GM23338 (cell line): ENCODE measurements at regions not wholly inside any gene's neighbourhood (a gene's known extent, or its start where the extent isn't known, plus 50 kb on each side); places are given as distances from the start of the nearest gene placed in this dataset.

Experiments
- ATAC-seq: fragments of 200-7000 bp; cut with Tn5 transposase; 3 replicates; pipeline ENCODE4 v1.9.1; 2020
- DNase-seq: peaks from one replicate; pipeline ENCODE4 v3.0.0-alpha.2; 2015; ENCODE audit warnings: low spot score
- H2AFZ ChIP-seq: fragments of 200-600 bp; sonication (generic); 2 replicates; pipeline ENCODE4 v1.8.0; 2016; ENCODE audit warnings: antibody characterized with exemption, mild to moderate bottlenecking, moderate library complexity
- H3F3A ChIP-seq: fragments of 200-600 bp; sonication (generic); replicated peaks from 2 replicates; pipeline ENCODE4 v1.8.0; 2017; ENCODE audit warnings: antibody characterized with exemption, mixed run types, low read depth
- H3K27ac ChIP-seq: fragments of 200-600 bp; sonication (generic); 2 replicates; pipeline ENCODE4 v1.6.1; 2016; ENCODE audit warnings: low read depth
- H3K27me3 ChIP-seq: fragments of 200-600 bp; sonication (generic); 2 replicates; pipeline ENCODE4 v1.8.0; 2016; ENCODE audit warnings: mild to moderate bottlenecking, mixed run types, moderate library complexity; ENCODE audit not compliant: insufficient read depth
- H3K36me3 ChIP-seq: fragments of 200-600 bp; sonication (generic); 2 replicates; pipeline ENCODE4 v1.8.0; 2016; ENCODE audit warnings: mild to moderate bottlenecking; ENCODE audit not compliant: insufficient read depth
- H3K4me1 ChIP-seq: fragments of 200-600 bp; sonication (generic); 2 replicates; pipeline ENCODE4 v1.8.0; 2016; ENCODE audit warnings: mild to moderate bottlenecking, moderate library complexity; ENCODE audit not compliant: insufficient read depth
- H3K4me2 ChIP-seq: fragments of 200-600 bp; sonication (generic); 2 replicates; pipeline ENCODE4 v1.7.1; 2017; ENCODE audit warnings: mixed run types
- H3K4me3 ChIP-seq: fragments of 200-600 bp; sonication (generic); 2 replicates; pipeline ENCODE4 v1.6.1; 2016; ENCODE audit warnings: mixed run types
- H3K79me2 ChIP-seq: fragments of 200-600 bp; sonication (generic); replicated peaks from 2 replicates; pipeline ENCODE4 v1.8.0; 2017; ENCODE audit warnings: mild to moderate bottlenecking; ENCODE audit not compliant: insufficient read depth
- H3K9me2 ChIP-seq: fragments of 200-600 bp; sonication (generic); 2 replicates; pipeline ENCODE4 v1.8.0; 2017; ENCODE audit not compliant: insufficient read depth
- H4K20me1 ChIP-seq: fragments of 200-600 bp; sonication (generic); replicated peaks from 2 replicates; pipeline ENCODE4 v1.8.0; 2017; ENCODE audit warnings: mild to moderate bottlenecking; ENCODE audit not compliant: insufficient read depth
- H3K27ac Mint-ChIP-seq: 2 replicates; pipeline ENCODE4 v1.8.0; 2020; ENCODE audit warnings: inconsistent platforms, mild to moderate bottlenecking, moderate library complexity, mixed read lengths
- H3K27me3 Mint-ChIP-seq: 3 replicates; pipeline ENCODE4 v1.8.0; 2022; ENCODE audit warnings: low read depth, mild to moderate bottlenecking, moderate library complexity, mixed read lengths, inconsistent platforms; ENCODE audit not compliant: insufficient read depth, poor library complexity
- H3K36me3 Mint-ChIP-seq: 3 replicates; pipeline ENCODE4 v1.8.0; 2021; ENCODE audit warnings: low read depth, mild to moderate bottlenecking, inconsistent platforms, moderate library complexity, mixed read lengths
- H3K4me1 Mint-ChIP-seq: 3 replicates; pipeline ENCODE4 v1.8.0; 2020; ENCODE audit warnings: mild to moderate bottlenecking, inconsistent platforms, mixed read lengths
- H3K4me3 Mint-ChIP-seq: 3 replicates; pipeline ENCODE4 v1.8.0; 2021; ENCODE audit warnings: moderate library complexity, mild to moderate bottlenecking, inconsistent platforms, mixed read lengths
- H3K9me3 Mint-ChIP-seq: 3 replicates; pipeline ENCODE4 v1.8.0; 2020; ENCODE audit warnings: moderate library complexity, mild to moderate bottlenecking, inconsistent platforms, mixed read lengths
- CREB1 ChIP-seq: fragments of 250-450 bp; sonication (Bioruptor Pico); IDR thresholded peaks from 2 replicates; pipeline ENCODE4 v1.5.0; 2020; ENCODE audit warnings: low read depth, mild to moderate bottlenecking, moderate library complexity
- ETS1 ChIP-seq: IDR thresholded peaks from 2 replicates; pipeline ENCODE4 v1.6.1; 2016; ENCODE audit warnings: antibody characterized with exemption
- EZH2 ChIP-seq: fragments of 200-600 bp; sonication (generic); IDR thresholded peaks from one replicate; pipeline ENCODE4 v1.8.0; 2017; ENCODE audit warnings: antibody characterized with exemption, mild to moderate bottlenecking, low read depth; ENCODE audit not compliant: unreplicated experiment
- EZH2phosphoT487 ChIP-seq: fragments of 200-600 bp; sonication (generic); IDR thresholded peaks from one replicate; pipeline ENCODE4 v1.8.1; 2018; ENCODE audit warnings: antibody characterized with exemption; ENCODE audit not compliant: unreplicated experiment
- JUNB ChIP-seq: IDR thresholded peaks from one replicate; pipeline ENCODE4 v1.6.1; 2016; ENCODE audit warnings: antibody characterized with exemption; ENCODE audit not compliant: unreplicated experiment
- NANOG ChIP-seq: IDR thresholded peaks from 2 replicates; pipeline ENCODE4 v1.6.1; 2016; ENCODE audit warnings: antibody characterized with exemption, borderline replicate concordance
- POLR2AphosphoS5 ChIP-seq: IDR thresholded peaks from 2 replicates; pipeline ENCODE4 v1.6.1; 2016; ENCODE audit warnings: antibody characterized with exemption, low read depth
- STAT1 ChIP-seq: IDR thresholded peaks from one replicate; pipeline ENCODE4 v1.6.1; 2016; ENCODE audit warnings: antibody characterized with exemption; ENCODE audit not compliant: unreplicated experiment
- ZNF114 ChIP-seq: fragments of 250-450 bp; sonication (Bioruptor Pico); IDR thresholded peaks from 2 replicates; pipeline ENCODE4 v1.5.0; 2020; ENCODE audit warnings: mild to moderate bottlenecking, moderate library complexity
- ZNF331 ChIP-seq: fragments of 250-450 bp; sonication (Bioruptor Pico); IDR thresholded peaks from 2 replicates; pipeline ENCODE4 v1.5.0; 2020; ENCODE audit warnings: low read depth, mild to moderate bottlenecking, moderate library complexity
- TF ChIP-seq, protein P1 (sequence below): IDR thresholded peaks from one replicate; pipeline ENCODE4 v1.6.1; 2018; ENCODE audit warnings: antibody characterized with exemption; ENCODE audit not compliant: unreplicated experiment
- TF ChIP-seq, protein P2 (sequence below): fragments of 250-450 bp; sonication (Bioruptor Pico); IDR thresholded peaks from 2 replicates; pipeline ENCODE4 v1.5.0; 2020; ENCODE audit warnings: mild to moderate bottlenecking, moderate library complexity
- TF ChIP-seq, protein P3 (sequence below), 2 experiments: fragments of 200-600 bp in 1 of 2; sonication (generic) in 1 of 2; conservative IDR thresholded peaks; 2 replicates each; pipeline versions ENCODE4 v1.5.1 to v1.6.1; 2016 to 2017; ENCODE audit warnings: antibody characterized with exemption in 2 of 2, low read depth in 2 of 2, mild to moderate bottlenecking in 2 of 2, moderate library complexity in 1 of 2

- Histone ChIP-seq H3K79me2 (no peaks in the 10 kb centered on the region), H2AFZ (no peak overlapping the region), H3K4me2 (no peak overlapping the region), H3K4me1 (no peaks in the 10 kb centered on the region), H3F3A (no peaks in the 10 kb centered on the region), H3K36me3 (no peaks in the 10 kb centered on the region), H3K27me3 (no peaks in the 10 kb centered on the region), H3K9me2 (no peaks in the 10 kb centered on the region), H3K4me3 (no peak overlapping the region), H3K27ac (no peak overlapping the region), H4K20me1 (no peaks in the 10 kb centered on the region)
- Mint-ChIP-seq H3K4me3 (no peak overlapping the region), H3K27me3 (no peaks in the 10 kb centered on the region), H3K9me3 (no peaks in the 10 kb centered on the region), H3K36me3 (no peaks in the 10 kb centered on the region), H3K27ac (no peak overlapping the region), H3K4me1 (no peaks in the 10 kb centered on the region)
- no peak for TF ChIP-seq NANOG
- TF ChIP-seq CREB1 (CRISPR knock-in tag), result no peak
- TF ChIP-seq, protein P1, sequence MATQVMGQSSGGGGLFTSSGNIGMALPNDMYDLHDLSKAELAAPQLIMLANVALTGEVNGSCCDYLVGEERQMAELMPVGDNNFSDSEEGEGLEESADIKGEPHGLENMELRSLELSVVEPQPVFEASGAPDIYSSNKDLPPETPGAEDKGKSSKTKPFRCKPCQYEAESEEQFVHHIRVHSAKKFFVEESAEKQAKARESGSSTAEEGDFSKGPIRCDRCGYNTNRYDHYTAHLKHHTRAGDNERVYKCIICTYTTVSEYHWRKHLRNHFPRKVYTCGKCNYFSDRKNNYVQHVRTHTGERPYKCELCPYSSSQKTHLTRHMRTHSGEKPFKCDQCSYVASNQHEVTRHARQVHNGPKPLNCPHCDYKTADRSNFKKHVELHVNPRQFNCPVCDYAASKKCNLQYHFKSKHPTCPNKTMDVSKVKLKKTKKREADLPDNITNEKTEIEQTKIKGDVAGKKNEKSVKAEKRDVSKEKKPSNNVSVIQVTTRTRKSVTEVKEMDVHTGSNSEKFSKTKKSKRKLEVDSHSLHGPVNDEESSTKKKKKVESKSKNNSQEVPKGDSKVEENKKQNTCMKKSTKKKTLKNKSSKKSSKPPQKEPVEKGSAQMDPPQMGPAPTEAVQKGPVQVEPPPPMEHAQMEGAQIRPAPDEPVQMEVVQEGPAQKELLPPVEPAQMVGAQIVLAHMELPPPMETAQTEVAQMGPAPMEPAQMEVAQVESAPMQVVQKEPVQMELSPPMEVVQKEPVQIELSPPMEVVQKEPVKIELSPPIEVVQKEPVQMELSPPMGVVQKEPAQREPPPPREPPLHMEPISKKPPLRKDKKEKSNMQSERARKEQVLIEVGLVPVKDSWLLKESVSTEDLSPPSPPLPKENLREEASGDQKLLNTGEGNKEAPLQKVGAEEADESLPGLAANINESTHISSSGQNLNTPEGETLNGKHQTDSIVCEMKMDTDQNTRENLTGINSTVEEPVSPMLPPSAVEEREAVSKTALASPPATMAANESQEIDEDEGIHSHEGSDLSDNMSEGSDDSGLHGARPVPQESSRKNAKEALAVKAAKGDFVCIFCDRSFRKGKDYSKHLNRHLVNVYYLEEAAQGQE, result no peak
- TF ChIP-seq ZNF331 (CRISPR knock-in tag), result no peak
- no peak for TF ChIP-seq STAT1
- TF ChIP-seq POLR2AphosphoS5, result no peak
- no peak for TF ChIP-seq ETS1
- no peak for TF ChIP-seq EZH2
- TF ChIP-seq, protein P2, sequence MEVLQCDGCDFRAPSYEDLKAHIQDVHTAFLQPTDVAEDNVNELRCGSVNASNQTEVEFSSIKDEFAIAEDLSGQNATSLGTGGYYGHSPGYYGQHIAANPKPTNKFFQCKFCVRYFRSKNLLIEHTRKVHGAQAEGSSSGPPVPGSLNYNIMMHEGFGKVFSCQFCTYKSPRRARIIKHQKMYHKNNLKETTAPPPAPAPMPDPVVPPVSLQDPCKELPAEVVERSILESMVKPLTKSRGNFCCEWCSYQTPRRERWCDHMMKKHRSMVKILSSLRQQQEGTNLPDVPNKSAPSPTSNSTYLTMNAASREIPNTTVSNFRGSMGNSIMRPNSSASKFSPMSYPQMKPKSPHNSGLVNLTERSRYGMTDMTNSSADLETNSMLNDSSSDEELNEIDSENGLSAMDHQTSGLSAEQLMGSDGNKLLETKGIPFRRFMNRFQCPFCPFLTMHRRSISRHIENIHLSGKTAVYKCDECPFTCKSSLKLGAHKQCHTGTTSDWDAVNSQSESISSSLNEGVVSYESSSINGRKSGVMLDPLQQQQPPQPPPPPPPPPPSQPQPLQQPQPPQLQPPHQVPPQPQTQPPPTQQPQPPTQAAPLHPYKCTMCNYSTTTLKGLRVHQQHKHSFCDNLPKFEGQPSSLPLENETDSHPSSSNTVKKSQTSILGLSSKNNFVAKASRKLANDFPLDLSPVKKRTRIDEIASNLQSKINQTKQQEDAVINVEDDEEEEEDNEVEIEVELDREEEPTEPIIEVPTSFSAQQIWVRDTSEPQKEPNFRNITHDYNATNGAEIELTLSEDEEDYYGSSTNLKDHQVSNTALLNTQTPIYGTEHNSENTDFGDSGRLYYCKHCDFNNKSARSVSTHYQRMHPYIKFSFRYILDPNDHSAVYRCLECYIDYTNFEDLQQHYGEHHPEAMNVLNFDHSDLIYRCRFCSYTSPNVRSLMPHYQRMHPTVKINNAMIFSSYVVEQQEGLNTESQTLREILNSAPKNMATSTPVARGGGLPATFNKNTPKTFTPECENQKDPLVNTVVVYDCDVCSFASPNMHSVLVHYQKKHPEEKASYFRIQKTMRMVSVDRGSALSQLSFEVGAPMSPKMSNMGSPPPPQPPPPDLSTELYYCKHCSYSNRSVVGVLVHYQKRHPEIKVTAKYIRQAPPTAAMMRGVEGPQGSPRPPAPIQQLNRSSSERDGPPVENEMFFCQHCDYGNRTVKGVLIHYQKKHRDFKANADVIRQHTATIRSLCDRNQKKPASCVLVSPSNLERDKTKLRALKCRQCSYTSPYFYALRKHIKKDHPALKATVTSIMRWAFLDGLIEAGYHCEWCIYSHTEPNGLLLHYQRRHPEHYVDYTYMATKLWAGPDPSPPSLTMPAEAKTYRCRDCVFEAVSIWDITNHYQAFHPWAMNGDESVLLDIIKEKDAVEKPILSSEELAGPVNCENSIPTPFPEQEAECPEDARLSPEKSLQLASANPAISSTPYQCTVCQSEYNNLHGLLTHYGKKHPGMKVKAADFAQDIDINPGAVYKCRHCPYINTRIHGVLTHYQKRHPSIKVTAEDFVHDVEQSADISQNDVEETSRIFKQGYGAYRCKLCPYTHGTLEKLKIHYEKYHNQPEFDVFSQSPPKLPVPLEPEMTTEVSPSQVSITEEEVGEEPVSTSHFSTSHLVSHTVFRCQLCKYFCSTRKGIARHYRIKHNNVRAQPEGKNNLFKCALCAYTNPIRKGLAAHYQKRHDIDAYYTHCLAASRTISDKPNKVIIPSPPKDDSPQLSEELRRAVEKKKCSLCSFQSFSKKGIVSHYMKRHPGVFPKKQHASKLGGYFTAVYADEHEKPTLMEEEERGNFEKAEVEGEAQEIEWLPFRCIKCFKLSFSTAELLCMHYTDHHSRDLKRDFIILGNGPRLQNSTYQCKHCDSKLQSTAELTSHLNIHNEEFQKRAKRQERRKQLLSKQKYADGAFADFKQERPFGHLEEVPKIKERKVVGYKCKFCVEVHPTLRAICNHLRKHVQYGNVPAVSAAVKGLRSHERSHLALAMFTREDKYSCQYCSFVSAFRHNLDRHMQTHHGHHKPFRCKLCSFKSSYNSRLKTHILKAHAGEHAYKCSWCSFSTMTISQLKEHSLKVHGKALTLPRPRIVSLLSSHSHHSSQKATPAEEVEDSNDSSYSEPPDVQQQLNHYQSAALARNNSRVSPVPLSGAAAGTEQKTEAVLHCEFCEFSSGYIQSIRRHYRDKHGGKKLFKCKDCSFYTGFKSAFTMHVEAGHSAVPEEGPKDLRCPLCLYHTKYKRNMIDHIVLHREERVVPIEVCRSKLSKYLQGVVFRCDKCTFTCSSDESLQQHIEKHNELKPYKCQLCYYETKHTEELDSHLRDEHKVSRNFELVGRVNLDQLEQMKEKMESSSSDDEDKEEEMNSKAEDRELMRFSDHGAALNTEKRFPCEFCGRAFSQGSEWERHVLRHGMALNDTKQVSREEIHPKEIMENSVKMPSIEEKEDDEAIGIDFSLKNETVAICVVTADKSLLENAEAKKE (CRISPR knock-in tag), result no peak
- TF ChIP-seq ZNF114 (CRISPR knock-in tag), result no peak
- TF ChIP-seq EZH2phosphoT487, result no peak
- TF ChIP-seq, protein P3, sequence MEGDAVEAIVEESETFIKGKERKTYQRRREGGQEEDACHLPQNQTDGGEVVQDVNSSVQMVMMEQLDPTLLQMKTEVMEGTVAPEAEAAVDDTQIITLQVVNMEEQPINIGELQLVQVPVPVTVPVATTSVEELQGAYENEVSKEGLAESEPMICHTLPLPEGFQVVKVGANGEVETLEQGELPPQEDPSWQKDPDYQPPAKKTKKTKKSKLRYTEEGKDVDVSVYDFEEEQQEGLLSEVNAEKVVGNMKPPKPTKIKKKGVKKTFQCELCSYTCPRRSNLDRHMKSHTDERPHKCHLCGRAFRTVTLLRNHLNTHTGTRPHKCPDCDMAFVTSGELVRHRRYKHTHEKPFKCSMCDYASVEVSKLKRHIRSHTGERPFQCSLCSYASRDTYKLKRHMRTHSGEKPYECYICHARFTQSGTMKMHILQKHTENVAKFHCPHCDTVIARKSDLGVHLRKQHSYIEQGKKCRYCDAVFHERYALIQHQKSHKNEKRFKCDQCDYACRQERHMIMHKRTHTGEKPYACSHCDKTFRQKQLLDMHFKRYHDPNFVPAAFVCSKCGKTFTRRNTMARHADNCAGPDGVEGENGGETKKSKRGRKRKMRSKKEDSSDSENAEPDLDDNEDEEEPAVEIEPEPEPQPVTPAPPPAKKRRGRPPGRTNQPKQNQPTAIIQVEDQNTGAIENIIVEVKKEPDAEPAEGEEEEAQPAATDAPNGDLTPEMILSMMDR (conservative IDR thresholded peaks at IDR 0.05; ENCODE audit: low read depth in 2 of 2), result no peak
- no peak for TF ChIP-seq JUNB
- no peak for ATAC-seq
- DNase-seq, result no peak
Observed at GRCh38 chr11:95688501-95689222, 100.9 kb downstream of the FAM76B start.
